Naive B cell (primary cell): ENCODE measurements at regions not wholly inside any gene's neighbourhood (a gene's known extent, or its start where the extent isn't known, plus 50 kb on each side); places are given as distances from the start of the nearest gene placed in this dataset.
A peak's percentile ranks its signal among the peaks of the same experiment; 100 is the strongest.

Experiments
- ATAC-seq, 2 donors: fragments of 150-1000 bp; cut with Tn5 transposase; 2 replicates each; pipeline ENCODE4 v1.10.0; 2021; ENCODE audit warnings: low read depth in 2 of 2, mild to moderate bottlenecking in 2 of 2, moderate library complexity in 2 of 2
- DNase-seq: peaks from one replicate; pipeline ENCODE4 v3.0.0; 2022
- H3K27ac Mint-ChIP-seq, 6 donors: one replicate each; pipeline ENCODE4 v1.8.0; 2020 to 2022; ENCODE audit warnings: mild to moderate bottlenecking in 6 of 6, mixed read lengths in 6 of 6, moderate library complexity in 5 of 6, inconsistent platforms in 2 of 6
- H3K27me3 Mint-ChIP-seq, 3 donors: one replicate each; pipeline ENCODE4 v1.8.0; 2021 to 2022; ENCODE audit warnings: mixed read lengths in 3 of 3, mild to moderate bottlenecking in 1 of 3
- H3K36me3 Mint-ChIP-seq, 2 donors: one replicate each; pipeline ENCODE4 v1.8.0; 2020 to 2022; ENCODE audit warnings: mixed read lengths in 2 of 2, inconsistent platforms in 1 of 2, mild to moderate bottlenecking in 1 of 2
- H3K4me1 Mint-ChIP-seq, 3 donors: one replicate each; pipeline ENCODE4 v1.8.0; 2020 to 2022; ENCODE audit warnings: mixed read lengths in 3 of 3, inconsistent platforms in 1 of 3, mild to moderate bottlenecking in 1 of 3, moderate library complexity in 1 of 3
- H3K4me3 Mint-ChIP-seq, 8 donors: one replicate each; pipeline ENCODE4 v1.8.0; 2020 to 2022; ENCODE audit warnings: mild to moderate bottlenecking in 8 of 8, mixed read lengths in 8 of 8, moderate library complexity in 8 of 8, inconsistent platforms in 2 of 8
- H3K9me3 Mint-ChIP-seq, 7 donors: one replicate each; pipeline ENCODE4 v1.8.0; 2020 to 2022; ENCODE audit warnings: mixed read lengths in 7 of 7, mild to moderate bottlenecking in 5 of 7, inconsistent platforms in 2 of 7, moderate library complexity in 1 of 7

DNA sequence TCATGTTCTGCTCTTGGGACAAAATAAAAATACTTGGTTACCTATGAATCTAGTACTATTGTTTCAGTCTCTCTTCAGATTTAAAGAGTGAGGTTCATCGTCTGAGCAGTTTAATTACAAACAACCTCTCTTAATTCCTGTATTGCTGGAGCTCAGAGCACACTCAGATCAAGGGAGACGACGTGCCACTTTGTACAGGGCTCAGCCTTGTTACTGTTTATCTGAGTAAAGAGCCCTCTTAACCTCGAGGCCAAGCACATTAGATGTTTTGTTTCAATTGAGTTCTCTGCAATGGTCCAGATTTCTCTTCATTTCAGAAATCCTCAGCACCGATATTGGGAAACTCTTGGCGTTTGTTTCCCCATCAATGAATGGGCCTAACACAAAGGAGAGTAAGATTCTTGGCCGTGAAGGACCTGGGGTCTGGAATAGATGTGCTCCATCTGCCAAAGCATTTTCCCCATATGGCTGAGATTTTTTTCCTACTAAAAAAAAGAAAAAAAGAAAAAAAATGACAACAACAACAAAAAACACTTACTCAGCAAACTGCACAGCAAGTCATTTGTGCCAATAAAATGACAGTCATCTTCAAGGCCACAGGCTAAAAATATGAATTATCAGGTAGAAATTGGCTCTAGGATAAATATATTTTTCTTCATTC lies 82.6 kb upstream of the CCN6 start:
- DNase-seq (no peak), ATAC-seq (no peak)
- no peaks in the 10 kb centered on the region for H3K9me3 Mint-ChIP-seq
- H3K27ac Mint-ChIP-seq: no peak overlapping the region
- H3K36me3 Mint-ChIP-seq: no peaks in the 10 kb centered on the region
- H3K27me3 Mint-ChIP-seq: peaks cover 9 to 21% (median 19%) of the 10 kb centered on the region in 3 donors
- peaks cover 0 to 3% (median 0%) of the 10 kb centered on the region in 3 donors for H3K4me1 Mint-ChIP-seq
- no peak overlapping the region for H3K4me3 Mint-ChIP-seq

DNA sequence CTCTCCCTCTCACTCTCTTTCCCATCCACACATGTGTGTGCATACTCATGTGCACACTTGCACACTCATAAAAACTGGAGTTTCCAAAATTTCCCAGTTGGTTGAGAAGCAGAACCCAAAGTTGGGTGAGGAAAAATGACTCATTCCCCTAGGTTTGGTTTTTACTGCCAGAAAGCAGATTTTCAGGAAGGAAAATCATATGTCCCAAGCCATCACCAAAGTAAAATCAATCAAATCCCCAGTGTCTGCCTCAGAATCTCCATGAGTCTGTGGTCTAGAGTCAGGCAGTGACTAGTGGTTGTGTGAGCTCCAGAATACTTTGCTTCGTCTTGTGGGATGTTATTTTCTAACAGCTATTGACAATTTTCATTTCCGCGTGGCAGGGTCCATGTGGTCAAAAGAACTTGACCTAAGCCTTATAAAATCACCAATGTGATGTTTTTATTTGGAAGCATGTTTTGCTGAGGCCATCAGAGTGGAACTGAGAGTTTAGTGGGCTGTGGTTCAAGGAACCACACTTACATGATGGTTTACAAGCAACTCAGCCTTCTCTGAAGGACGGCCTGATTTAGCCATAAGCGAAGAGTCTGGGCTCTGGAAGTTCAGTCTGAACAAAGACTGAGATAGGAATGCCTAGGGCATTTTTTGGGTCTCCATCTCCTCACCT lies 81.9 kb upstream of the CCN6 start:
- Mint-ChIP-seq H3K4me3 (no peak overlapping the region), H3K27ac (no peak overlapping the region), H3K9me3 (no peaks in the 10 kb centered on the region), H3K27me3 (peaks cover 14 to 23% (median 22%) of the 10 kb centered on the region in 3 donors), H3K36me3 (no peaks in the 10 kb centered on the region), H3K4me1 (peaks cover 0 to 3% (median 0%) of the 10 kb centered on the region in 3 donors)
- ATAC-seq (no peak), DNase-seq (no peak)

DNA sequence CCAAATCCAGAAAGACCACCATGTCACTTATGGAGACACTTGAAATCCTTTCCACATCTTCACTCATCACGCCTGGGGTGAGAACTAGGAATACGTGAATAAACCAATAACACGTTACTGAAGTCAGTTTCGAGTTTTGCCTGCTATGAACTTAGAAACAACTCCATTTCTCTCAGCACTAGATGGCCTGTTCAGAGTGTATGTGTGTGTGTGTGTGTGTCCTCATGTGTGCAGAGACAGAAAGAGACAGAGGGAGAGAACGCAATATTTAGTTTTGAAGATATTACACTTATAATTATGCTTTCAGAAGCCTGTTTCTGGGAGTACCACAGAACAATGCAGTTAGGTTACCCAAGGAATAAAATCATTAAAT lies 81.2 kb upstream of the CCN6 start:
- Mint-ChIP-seq H3K27me3 (peaks cover 13 to 18% (median 18%) of the 10 kb centered on the region in 3 donors), H3K27ac (no peak overlapping the region), H3K36me3 (no peaks in the 10 kb centered on the region), H3K4me1 (peaks cover 0 to 3% (median 0%) of the 10 kb centered on the region in 3 donors), H3K4me3 (no peak overlapping the region), H3K9me3 (no peaks in the 10 kb centered on the region)
- no peak for ATAC-seq
- DNase-seq: no peak

DNA sequence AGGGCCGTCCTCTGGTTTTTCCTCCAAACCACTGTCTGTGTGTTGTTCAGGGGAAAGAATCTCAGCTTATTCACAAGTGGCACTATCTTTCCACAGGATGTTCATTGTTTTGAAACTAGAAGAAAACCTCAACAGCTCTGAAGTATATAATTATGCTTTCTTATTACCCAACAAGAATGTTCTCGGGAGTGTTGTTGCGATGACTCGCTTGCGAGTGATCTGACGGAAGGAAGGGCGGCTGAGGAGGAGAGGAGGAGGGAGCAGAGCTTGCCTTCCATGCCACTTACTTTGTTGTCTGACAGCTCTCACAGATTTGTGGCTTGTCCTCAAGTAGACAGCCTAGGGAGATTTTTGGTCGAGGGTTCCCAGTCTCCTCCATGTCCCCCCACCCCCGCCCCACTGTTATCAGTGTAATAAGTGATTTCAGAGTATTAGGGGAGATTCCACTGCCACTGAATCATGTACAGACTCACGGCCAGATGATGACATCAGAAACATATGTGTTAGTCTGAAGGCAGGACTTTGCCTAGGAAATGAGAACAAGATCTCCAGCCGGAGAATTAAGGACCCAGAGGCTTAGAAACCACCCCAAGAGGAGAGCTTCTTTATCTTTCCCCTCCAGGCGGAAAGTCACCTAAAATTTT lies 80.7 kb upstream of the CCN6 start:
- Mint-ChIP-seq H3K27ac (no peak overlapping the region), H3K4me1 (peaks cover 0 to 3% (median 0%) of the 10 kb centered on the region in 3 donors), H3K27me3 (peaks cover 13 to 15% (median 13%) of the 10 kb centered on the region in 3 donors), H3K4me3 (no peak overlapping the region), H3K9me3 (no peaks in the 10 kb centered on the region), H3K36me3 (no peaks in the 10 kb centered on the region)
- DNase-seq (no peak), ATAC-seq (no peak)

DNA sequence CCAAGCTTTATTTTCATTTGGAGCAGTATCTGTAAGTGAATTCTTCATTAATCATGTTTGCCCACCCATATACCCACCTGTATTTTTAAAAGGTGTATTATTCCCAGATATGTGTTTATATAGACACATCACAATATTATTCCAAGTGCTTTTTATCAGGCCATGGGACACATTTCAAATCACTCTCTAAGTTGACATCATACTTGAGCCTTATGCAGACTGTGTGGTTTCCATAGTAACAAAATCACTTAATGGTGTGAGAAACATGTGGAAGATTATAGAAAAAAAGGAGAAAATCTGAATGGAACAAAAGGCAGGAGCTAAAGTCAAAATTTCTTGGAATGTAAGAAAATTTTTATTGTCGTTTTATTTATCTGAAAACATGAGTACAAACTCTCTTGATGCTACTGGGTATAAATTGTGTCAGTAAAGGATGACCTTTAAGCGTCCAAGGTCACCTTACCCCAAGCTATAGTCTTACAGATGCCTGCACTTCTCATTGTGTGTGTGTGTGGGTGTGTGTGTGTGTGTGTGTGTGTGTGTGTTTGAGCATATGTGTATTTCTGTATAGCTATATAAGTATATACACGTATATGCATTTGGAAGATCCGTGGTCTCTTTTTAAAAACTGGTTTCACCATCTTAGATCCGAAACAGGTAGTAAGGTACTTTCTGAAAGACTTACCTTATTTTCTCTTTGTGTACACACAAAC lies 79.8 kb upstream of the CCN6 start:
- peaks cover 0 to 3% (median 0%) of the 10 kb centered on the region in 3 donors for H3K4me1 Mint-ChIP-seq
- no peaks in the 10 kb centered on the region for H3K36me3 Mint-ChIP-seq
- ATAC-seq: no peak
- H3K9me3 Mint-ChIP-seq: no peaks in the 10 kb centered on the region
- H3K27me3 Mint-ChIP-seq: peaks cover 13 to 22% (median 19%) of the 10 kb centered on the region in 3 donors
- no peak overlapping the region for H3K27ac Mint-ChIP-seq
- no peak overlapping the region for H3K4me3 Mint-ChIP-seq
- no peak for DNase-seq

DNA sequence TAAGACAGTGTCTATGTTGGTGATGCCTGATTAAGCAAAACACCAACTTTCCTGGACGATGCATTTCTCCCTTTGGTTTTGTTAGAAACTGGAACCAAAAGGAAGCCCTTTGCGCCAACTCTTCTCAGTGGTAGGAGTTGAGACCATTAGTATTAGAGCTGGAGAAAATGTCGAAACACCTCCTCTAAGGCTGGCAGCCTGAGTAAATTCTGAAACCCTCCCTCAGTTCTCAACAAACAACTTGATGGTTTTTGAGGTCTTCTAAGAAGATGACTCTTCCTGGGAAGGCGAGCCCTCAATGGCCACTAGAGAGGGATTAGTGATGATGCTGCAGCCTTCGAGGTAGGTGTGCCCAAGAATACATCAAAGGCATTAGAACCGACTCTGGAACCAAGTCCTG lies 78.4 kb upstream of the CCN6 start:
- no peak for ATAC-seq
- Mint-ChIP-seq H3K36me3 (no peaks in the 10 kb centered on the region), H3K9me3 (no peaks in the 10 kb centered on the region), H3K27ac (no peak overlapping the region), H3K27me3 (peaks cover 24 to 31% (median 29%) of the 10 kb centered on the region in 3 donors), H3K4me1 (peaks cover 0 to 3% (median 0%) of the 10 kb centered on the region in 3 donors), H3K4me3 (no peak overlapping the region)
- no peak for DNase-seq

DNA sequence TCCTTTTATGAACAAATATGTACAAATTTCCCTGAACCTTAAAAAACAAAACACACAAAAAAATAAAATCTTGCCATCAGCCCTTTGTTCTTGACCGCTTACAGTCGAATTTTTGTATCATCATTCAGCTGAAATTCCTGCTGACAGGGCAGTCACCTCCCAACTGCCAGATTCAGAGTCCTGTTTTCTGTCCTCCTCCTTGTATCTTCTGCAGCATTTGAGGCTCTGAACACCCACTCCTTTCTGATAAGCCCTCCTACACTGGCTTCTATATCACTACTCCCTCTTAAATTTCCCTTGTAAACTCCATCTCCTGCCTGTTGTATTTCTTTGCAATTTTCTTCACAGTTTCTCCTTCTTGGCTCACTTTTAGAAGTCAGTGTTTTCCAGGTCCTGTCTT lies 77.8 kb upstream of the CCN6 start:
- Mint-ChIP-seq H3K4me1 (peaks cover 0 to 3% (median 0%) of the 10 kb centered on the region in 3 donors), H3K27me3 (peaks cover 24 to 34% (median 29%) of the 10 kb centered on the region in 3 donors), H3K9me3 (no peaks in the 10 kb centered on the region), H3K36me3 (no peaks in the 10 kb centered on the region), H3K27ac (no peak overlapping the region), H3K4me3 (no peak overlapping the region)
- ATAC-seq (no peak), DNase-seq (no peak)

DNA sequence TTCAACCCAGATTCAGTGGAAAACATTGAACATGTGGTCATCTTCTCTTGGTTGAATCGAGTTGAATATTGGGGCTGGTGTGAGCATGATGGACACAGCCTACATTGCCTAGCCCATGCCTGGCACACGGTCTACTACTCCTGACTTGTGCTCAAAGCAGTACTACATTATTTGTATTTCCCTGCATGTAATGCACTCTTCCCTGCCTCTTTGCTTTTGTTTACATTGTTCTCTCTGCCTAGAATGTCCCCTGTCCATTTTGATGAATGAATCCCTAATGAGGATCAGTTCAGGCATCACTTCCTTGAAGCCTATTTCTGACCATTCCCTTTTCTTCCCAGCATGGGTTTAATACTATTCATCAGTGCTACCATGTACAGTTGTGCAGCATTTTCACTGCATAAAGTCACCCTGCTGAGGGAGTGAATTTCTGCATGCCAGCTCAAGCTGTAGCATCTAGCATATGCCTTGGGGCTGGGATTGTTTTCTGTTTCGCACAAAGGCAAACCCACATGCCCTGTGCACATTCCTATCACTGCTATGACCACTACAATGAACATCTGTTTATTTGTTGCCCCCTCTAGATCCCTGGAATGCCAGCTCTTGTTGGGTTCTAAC lies 75.3 kb upstream of the CCN6 start:
- no peak for ATAC-seq
- Mint-ChIP-seq H3K4me3 (no peak overlapping the region), H3K4me1 (no peaks in the 10 kb centered on the region), H3K36me3 (no peaks in the 10 kb centered on the region), H3K9me3 (no peaks in the 10 kb centered on the region), H3K27ac (no peak overlapping the region), H3K27me3 (peaks cover 24 to 34% (median 34%) of the 10 kb centered on the region in 3 donors)
- DNase-seq: no peak

DNA sequence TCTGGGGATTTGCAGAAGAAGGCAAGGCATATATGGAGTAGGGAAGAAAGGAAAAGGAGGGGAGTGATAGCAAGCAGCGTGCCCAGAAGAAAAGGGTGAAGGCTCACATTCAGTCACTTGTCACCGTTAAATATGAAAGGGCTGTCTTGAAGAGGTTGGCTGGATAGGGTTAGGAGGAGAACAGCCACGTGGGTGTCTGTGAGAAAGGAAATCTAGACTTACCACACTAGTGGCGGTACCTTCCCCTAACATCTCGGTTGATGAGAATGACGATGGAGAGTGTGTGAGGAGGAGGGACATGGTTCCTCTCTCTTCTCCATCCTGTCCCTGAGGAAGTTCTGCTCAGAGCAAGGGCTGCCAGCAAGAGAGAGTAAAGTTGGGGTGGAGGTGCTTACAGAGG lies 74.3 kb upstream of the CCN6 start:
- H3K4me1 Mint-ChIP-seq: no peaks in the 10 kb centered on the region
- H3K27ac Mint-ChIP-seq: no peak overlapping the region
- H3K27me3 Mint-ChIP-seq: peaks cover 24 to 34% (median 34%) of the 10 kb centered on the region in 3 donors
- H3K4me3 Mint-ChIP-seq: peak overlapping the region in 1 of 8 donors; percentile 65
- ATAC-seq (no peak), DNase-seq (no peak)
- H3K9me3 Mint-ChIP-seq: no peaks in the 10 kb centered on the region
- no peaks in the 10 kb centered on the region for H3K36me3 Mint-ChIP-seq

DNA sequence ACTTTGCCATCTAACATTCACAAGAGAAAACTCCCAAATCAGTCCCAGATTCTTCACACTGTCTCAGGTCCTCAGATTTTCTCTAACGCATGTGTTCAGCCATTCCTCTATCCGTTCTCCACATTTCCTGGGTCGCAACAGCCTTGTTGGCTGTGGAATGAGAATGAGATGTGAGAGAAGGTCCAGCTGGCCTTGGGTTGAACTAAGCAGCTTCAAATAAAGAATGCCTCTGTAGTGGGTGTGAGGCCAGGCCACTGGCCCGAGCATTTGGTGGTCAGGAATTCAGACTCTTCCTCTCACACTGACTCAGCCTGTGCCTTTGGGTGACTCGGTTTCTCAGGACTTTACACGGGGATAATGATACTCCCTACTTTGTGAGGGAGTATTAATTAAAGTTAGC lies 73.8 kb upstream of the CCN6 start:
- H3K9me3 Mint-ChIP-seq: no peaks in the 10 kb centered on the region
- no peak overlapping the region for H3K4me3 Mint-ChIP-seq
- H3K36me3 Mint-ChIP-seq: no peaks in the 10 kb centered on the region
- ATAC-seq (no peak), DNase-seq (no peak)
- H3K27me3 Mint-ChIP-seq: peaks cover 24 to 36% (median 34%) of the 10 kb centered on the region in 3 donors
- no peak overlapping the region for H3K27ac Mint-ChIP-seq
- H3K4me1 Mint-ChIP-seq: no peaks in the 10 kb centered on the region

DNA sequence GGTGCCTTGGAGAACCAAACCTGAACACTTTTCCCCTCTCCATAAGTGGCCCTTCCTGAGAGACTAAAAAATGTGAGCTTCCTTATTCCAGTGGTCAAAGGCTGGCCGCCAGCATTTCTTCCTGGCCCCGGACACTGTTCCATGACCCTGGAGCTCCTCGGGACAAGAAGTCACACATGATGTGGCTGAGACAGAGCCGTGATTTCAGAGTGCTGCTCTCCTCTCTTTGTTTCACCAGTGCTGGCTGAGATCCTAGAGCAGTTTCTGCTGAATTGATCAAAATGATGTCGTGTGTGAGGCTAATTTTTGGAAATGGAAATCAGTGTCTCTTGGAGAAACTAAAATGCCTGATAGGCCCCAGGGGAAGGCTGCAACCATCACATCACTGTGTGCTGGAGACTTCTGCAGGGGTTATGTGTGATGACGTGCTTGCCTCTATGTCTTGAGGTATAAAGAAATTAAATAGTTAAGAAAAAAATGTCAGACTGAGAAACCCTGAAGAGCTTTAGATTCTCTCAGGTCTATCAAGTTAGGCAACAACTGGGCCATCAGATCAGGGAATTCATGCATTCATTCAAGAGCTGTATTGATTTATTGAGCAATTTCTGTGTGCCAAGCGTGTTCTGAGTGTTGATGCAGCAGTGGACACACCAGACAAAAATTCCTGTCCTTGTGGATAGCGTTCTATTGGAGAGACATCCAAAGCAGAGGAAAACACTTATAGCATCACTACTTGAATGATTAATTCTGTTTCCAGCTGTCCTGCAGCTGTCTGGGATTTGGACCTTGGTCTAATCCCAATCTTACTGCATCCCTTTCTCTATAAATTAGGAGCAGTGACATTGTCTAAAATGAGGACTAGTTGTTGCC lies 72.7 kb upstream of the CCN6 start:
- no peak overlapping the region for H3K4me3 Mint-ChIP-seq
- no peak for DNase-seq
- no peak overlapping the region for H3K27ac Mint-ChIP-seq

DNA sequence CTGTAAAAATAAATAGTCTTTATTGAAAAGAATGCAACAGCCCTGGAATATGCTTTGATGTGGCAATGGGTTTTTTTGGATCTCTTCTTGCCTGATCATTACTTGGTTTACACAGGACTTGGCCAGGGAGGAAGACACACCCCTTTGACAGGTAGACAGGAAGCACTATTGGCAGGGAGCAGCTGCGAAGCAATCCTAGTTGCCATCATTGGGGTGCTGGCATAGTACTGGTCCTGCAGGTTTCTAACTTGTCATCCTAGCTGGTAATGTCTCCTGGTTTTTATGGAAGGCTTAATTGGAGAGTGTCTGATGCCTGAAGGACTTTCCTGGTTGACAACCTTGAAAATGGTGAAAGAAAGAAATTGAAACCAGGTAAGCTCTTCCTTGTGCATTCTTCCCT lies 71.2 kb upstream of the CCN6 start:
- Mint-ChIP-seq H3K9me3 (no peaks in the 10 kb centered on the region), H3K36me3 (no peaks in the 10 kb centered on the region), H3K27me3 (peaks cover 18 to 38% (median 32%) of the 10 kb centered on the region in 3 donors), H3K27ac (no peak overlapping the region), H3K4me3 (no peak overlapping the region), H3K4me1 (no peaks in the 10 kb centered on the region)
- DNase-seq (no peak), ATAC-seq (no peak)

More for the DNA sequence above, 72.7 kb upstream of the CCN6 start:
- no peak for ATAC-seq
- Mint-ChIP-seq H3K27me3 (peaks cover 20 to 36% (median 34%) of the 10 kb centered on the region in 3 donors), H3K9me3 (no peaks in the 10 kb centered on the region), H3K4me1 (no peaks in the 10 kb centered on the region), H3K36me3 (no peaks in the 10 kb centered on the region)
